ENCODE measurements at regions not wholly inside any gene's neighbourhood (a gene's known extent, or its start where the extent isn't known, plus 50 kb on each side); places are given as distances from the start of the nearest gene placed in this dataset.

DNA sequence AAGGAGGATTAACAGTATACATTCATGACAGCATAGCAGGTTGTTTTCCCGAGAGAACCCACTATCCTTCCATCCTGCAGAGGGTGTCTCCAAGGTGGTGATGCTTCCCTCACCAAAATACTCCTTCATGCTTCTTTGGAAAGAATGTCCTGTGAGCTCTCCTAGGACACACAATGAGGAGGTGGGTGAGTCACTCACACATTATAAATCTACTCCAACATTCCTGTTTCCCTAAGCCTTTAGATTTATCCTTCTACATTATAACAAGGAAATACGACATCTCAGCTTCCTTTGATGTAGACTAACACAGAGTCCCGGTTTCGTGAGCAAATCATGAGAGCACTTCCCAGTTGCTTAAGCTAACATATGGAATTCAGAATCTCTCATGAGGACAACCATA is 689.7 kb upstream of the CELF2 start:
- no peak for ATAC-seq
- intact Hi-C loops (cut with DNase I), result no loop called here
- DNase-seq, result no peak

- no peak for ATAC-seq
- no peak for DNase-seq
- intact Hi-C loops (cut with DNase I), result no loop called here
These were observed 687.3 kb upstream of the CELF2 start for GRCh38 chr10:10330418-10330817.

DNA sequence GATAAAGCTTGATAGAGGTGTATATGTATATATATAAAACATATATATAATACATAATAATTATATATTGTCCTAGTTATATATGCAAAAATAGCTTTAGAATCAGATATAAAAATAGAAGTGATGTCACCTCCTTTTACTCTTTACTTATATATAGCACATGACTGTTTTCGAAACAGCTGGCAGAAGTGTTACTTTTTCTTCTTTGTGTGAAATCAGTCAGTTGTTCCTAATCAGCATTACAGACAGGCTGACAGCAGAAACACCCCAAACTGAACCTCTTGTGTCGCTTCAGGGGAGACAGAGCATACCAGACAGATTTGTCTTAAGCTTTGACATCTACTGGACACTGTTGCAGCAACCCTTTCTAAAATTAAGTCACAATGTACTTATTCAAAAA is 684.9 kb upstream of the CELF2 start:
- ATAC-seq, result no peak
- intact Hi-C loops (cut with DNase I), result no loop called here
- no peak for DNase-seq

GRCh38 chr10:10333622-10334021 is 684.0 kb upstream of the CELF2 start:
- intact Hi-C loops (cut with DNase I), result no loop called here
- DNase-seq, result no peak
- no peak for ATAC-seq

DNA sequence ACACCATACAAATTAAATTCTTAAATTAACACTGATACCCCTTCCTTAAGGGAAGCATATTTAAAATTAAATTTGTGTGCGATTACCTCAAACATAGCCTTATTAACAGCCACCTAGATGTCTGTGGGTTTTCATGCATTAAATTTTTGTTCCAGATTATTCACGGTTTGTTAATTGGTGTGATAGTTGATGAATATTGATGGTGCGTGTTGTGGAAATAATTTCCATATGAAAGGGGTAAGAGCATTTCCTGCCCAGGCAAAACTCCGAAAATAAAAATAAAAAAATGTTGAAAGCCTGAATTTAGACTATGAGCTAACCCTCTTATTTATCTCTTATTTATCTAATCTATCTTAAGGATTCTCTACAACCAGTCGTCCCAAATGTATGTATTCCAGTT is 679.3 kb upstream of the CELF2 start:
- intact Hi-C loops (cut with DNase I), result no loop called here
- DNase-seq (no peak), ATAC-seq (no peak)

DNA sequence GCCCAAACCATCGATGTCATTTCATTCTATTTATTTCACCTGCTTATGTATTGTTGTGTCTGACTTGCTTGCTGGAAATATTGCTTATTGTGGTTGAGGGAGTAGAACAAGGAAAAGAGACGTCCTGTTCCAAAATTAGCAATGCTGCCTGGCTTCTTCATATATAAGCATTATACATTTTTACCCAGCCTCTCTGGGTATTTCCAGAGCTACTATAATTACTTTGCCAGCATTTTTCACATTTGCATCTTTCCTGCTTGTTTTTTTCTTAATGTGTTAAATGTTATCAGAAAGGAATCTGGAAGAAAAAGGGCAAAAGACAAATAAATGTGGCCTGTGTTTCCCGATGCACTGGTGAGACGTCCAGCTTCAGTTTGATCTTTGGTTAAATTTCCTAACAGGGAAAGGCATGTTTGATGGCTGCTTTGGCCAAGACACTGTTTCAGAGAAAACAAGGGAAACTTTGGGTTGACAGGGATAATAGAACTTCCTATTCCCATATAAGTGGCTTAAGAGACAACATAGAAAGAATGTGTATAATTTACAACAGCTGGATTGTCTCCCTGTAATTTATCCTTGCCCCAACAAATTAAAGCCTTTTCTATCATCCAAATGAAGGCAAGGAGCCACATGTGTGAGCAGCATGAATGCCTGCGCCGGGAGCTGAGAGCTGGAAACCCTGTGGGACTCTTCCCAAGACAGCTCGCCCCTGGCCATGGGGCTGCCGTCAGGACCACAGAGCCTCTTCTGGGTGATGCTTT is 671.1 kb upstream of the CELF2 start:
- ATAC-seq (no peak), DNase-seq (no peak)
- intact Hi-C loops (cut with DNase I), result no loop called here

DNA sequence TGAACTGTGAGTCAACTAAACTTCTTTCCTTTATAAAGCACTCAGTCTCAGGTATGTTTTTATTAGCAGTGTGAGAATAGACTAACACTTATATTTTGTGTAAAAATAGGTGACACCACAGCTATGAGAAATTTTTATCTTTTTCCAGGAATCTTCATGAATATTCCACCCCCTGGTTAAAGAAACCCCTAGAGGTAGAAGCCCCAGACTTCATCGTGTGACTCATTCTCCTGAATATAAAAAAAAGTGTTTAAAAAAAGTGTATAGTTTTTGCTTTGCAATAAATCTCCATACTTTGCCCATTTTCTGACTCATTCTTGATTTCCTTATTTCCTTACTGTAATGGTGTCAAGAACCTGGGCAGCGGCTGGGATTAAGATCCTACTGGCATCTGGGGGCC is 667.6 kb upstream of the CELF2 start:
- intact Hi-C loops (cut with DNase I), result no loop called here
- ATAC-seq (no peak), DNase-seq (no peak)

GRCh38 chr10:10351451-10351850 is 666.2 kb upstream of the CELF2 start:
- intact Hi-C loops (cut with DNase I), result no loop called here
- ATAC-seq (no peak), DNase-seq (no peak)

DNA sequence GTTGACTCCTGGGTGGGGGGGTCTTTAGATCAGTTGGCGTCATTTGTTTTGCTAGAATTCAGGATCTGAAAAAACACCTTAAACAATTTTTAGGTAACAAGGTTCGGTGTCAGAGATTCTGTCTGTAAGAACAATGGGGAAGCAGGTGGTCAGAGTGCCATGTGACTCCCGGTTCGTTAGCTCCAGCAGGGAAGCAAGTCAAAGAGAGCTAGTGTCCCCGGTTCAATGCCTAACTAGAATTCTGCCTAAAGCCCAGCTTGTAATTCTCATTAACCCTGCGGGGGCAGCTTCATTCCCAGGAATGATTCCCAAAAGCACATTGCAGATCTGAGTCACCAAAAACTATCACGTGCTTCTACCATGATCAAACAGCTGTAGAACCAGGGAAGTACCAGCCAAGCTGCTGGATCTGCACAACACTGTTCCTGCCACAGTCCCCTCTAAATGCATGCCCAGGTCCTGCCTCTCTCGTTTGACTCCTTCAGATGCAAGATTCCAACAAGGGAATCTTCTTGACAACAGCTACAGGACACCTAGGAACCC is 664.3 kb upstream of the CELF2 start:
- no peak for ATAC-seq
- DNase-seq, result no peak
- intact Hi-C loops (cut with DNase I), result no loop called here

GRCh38 chr10:10359263-10359662 is 658.4 kb upstream of the CELF2 start:
- intact Hi-C loops (cut with DNase I), result no loop called here
- ATAC-seq (no peak), DNase-seq (no peak)

GRCh38 chr10:10361301-10361885 is 656.3 kb upstream of the CELF2 start:
- intact Hi-C loops (cut with DNase I), result no loop called here

GRCh38 chr10:10362800-10363199 is 654.9 kb upstream of the CELF2 start:
- intact Hi-C loops (cut with DNase I), result no loop called here
- DNase-seq, result no peak

More at GRCh38 chr10:10361301-10361885, 656.3 kb upstream of the CELF2 start:
- DNase-seq, result no peak
- ATAC-seq, result no peak

DNA sequence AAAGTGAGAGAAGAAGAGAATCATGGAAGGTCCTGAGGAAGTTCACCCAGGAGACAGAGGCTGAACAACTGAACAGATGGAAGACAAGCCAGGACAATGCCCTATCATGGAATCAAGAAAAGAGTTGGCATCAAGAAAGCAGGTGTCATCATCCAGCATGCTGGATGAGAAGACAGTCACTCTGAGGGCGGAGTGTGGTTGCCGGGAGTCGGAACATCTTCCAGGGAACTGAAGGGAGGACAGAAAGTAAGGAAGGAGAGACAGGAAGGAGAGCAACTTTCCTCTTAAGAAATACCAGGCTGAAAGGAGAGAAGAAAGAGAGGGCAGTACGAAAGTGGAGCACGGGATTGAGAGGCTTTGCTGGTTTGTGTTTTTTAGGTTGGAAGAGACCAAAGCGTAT is 654.5 kb upstream of the CELF2 start:
- intact Hi-C loops (cut with DNase I), result no loop called here
- no peak for DNase-seq
- no peak for ATAC-seq

More at GRCh38 chr10:10362800-10363199, 654.9 kb upstream of the CELF2 start:
- no peak for ATAC-seq

GRCh38 chr10:10364902-10365301 is 652.8 kb upstream of the CELF2 start:
- intact Hi-C loops (cut with DNase I), result no loop called here
- ATAC-seq (no peak), DNase-seq (no peak)

DNA sequence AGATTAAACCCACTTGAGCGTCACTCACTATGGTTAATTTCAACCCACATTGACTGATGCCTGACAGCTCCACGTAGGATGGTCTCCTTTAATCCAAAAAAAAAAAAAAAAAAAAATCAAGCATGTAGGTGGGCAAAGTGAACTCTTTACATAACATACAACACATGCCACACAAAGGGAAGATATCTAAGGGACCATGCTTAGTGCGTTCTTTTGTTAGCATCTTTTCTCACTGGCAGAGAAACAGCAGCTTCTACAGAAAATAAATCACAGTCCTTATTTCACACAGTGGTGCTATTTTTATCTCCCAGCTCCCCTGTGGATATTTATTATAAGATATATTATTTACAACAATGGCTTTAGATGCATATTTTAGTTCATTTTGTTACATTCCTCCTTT is 652.0 kb upstream of the CELF2 start:
- intact Hi-C loops (cut with DNase I), result no loop called here
- ATAC-seq (no peak), DNase-seq (no peak)

- intact Hi-C loops (cut with DNase I), result no loop called here
- DNase-seq (no peak), ATAC-seq (no peak)
These were observed 650.8 kb upstream of the CELF2 start for GRCh38 chr10:10366836-10367235.

GRCh38 chr10:10367264-10367663 is 650.4 kb upstream of the CELF2 start:
- intact Hi-C loops (cut with DNase I), result no loop called here
- ATAC-seq, result no peak
- no peak for DNase-seq

DNA sequence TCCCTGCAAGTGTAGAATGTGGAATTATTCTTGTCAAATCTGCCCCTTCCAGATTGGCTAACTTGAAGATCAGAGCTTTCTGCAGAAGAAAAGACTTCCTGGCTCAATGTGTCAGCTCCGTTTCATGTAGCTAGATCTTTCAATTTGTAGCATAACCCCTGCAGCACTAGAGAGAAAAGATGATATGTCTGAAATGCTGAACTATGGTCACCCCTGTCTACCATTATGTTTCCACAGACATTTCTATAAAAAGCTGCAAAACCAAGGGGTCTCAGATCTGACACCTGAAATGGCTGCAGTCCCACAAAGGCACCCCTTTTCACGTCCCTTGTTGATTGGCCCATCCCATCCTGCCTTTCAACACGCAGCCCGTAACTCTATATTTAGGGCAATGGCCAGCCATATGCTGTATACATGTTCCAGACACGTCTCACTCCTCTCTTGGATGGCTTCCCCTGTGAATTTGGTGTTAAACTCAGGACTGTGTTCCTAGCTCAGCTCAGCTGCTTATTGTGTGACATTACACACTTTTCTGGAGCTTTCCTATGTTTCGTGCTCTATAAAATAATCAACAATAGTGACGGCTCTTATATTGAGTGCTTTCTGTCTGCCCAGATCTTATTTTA is 648.6 kb upstream of the CELF2 start:
- intact Hi-C loops (cut with DNase I), result no loop called here
- ATAC-seq (no peak), DNase-seq (no peak)

- intact Hi-C loops (cut with DNase I), result no loop called here
- no peak for ATAC-seq
- no peak for DNase-seq
These were observed 631.8 kb upstream of the CELF2 start for GRCh38 chr10:10385831-10386230.

DNA sequence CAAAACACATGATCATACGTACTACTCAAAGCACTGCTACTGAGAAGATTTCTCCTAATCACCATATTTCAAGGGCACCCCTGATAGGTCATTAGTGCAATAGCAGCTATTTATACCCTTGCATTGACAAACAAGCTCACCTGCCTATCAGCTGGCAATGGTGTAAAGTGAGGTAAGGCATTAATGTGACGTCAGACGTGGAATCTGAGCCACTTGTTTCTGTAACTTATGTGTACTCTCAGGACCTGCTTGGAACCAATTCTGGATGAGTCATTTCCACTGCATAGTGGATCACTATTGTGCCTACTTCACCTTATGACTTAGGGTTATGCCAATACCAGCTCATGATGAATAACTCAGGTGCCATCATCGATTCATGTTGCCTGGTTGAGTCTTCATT is 628.5 kb upstream of the CELF2 start:
- no peak for ATAC-seq
- intact Hi-C loops (cut with DNase I), result no loop called here

DNA sequence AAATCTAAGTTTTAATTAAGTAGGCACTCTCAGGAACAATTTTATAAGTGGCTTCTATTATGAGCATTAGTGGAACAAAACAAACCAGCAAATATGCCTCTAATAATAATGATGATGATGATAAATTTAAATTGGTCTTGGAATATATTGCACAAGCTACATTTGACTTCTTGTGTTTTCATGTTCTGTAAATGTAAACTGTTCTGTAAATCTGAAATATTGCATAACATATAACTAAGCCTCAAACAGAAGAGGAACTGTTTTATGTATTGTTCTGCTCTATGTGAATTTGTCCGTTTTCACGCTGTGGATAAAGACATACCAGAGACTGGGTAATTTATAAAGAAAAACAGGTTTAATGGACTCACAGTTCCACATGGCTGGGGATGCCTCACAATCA is 625.2 kb upstream of the CELF2 start:
- intact Hi-C loops (cut with DNase I), result no loop called here
- no peak for ATAC-seq
- DNase-seq, result no peak

More for the DNA sequence above, 628.5 kb upstream of the CELF2 start:
- DNase-seq, result no peak
